H1 (cell line): ENCODE measurements at regions not wholly inside any gene's neighbourhood (a gene's known extent, or its start where the extent isn't known, plus 50 kb on each side); places are given as distances from the start of the nearest gene placed in this dataset.

Experiments used
- ASH2L ChIP-seq: fragments of 200-600, 300-600 bp; sonication (generic); IDR thresholded peaks from one replicate; pipeline ENCODE4 v1.7.1; 2017; ENCODE audit warnings: low read length
- JUND ChIP-seq: IDR thresholded peaks from 2 replicates; pipeline ENCODE4 v1.6.1; 2011; ENCODE audit warnings: mild to moderate bottlenecking, improper control_type of control experiment, low read length
- RFX5 ChIP-seq: IDR thresholded peaks from 2 replicates; pipeline ENCODE4 v1.6.1; 2011; ENCODE audit warnings: low read depth, low read length, improper control_type of control experiment, borderline replicate concordance
- SIRT6 ChIP-seq: IDR thresholded peaks from one replicate; pipeline ENCODE4 v1.7.1; 2012; ENCODE audit warnings: low read length, inconsistent platforms
- ZNF274 ChIP-seq: IDR thresholded peaks from 2 replicates; pipeline ENCODE4 v1.7.0; 2012; ENCODE audit warnings: low read length, borderline replicate concordance; ENCODE audit errors: extremely low read depth

DNA sequence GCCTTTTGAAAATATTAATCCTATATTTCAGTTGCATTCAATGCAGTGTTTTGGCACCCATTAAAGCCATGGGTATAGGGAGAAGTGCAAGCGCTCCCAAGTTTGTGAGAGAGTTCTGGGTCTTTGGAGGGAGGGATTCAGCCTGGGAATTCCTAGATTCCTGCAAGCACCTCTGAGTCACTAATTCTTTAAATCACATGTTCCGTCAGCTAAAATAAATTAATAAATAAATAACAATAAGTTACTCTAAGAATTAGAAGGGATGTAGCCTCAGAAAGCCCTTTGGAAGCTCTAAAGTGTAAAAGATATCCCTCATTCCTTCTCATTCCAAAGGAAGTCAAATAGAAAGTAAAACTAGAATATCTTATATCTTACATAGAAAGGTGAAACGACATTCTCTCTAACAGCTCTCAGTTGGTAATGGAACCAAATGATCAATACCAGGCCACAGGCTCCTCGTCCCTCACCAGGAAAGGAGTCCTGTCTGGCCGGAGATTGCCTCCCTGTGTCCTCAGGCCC is 222.4 kb upstream of the RBBP8 start (continued):
- TF ChIP-seq ZNF274 (no peak), SIRT6 (no peak), RFX5 (no peak), JUND (no peak), ASH2L (no peak)
